Adrenal gland (tissue), 9 donors: ENCODE measurements at regions not wholly inside any gene's neighbourhood (a gene's known extent, or its start where the extent isn't known, plus 50 kb on each side); places are given as distances from the start of the nearest gene placed in this dataset.

Experiments used
- DNase-seq, 7 donors: peaks; one replicate each; pipeline ENCODE4 v3.0.0-alpha.2; 2019 to 2020
- H3K27ac ChIP-seq, 5 donors: fragments of 200-600 bp; sonication (generic) in 4 of 5; 1 replicate in 3 of 5; 2 replicates in 2 of 5; pipeline versions ENCODE4 v1.5.1 to v1.8.0; 2016 to 2020; ENCODE audit warnings: mild to moderate bottlenecking in 1 of 5
- H3K27me3 ChIP-seq: fragments of 200-600 bp; 2 replicates; pipeline ENCODE4 v1.8.0; 2021
- H3K36me3 ChIP-seq, 2 donors: fragments of 200-600 bp; replicated peaks in 1 of 2; 1 replicate in 1 of 2; 2 replicates in 1 of 2; pipeline versions ENCODE4 v1.5.1 to v1.8.0; 2018 to 2022
- H3K4me1 ChIP-seq, 2 donors: fragments of 200-600 bp; replicated peaks in 1 of 2; 1 replicate in 1 of 2; 2 replicates in 1 of 2; pipeline versions ENCODE4 v1.5.1 to v1.8.0; 2018 to 2021
- H3K4me3 ChIP-seq, 4 donors: fragments of 200-600 bp; sonication (generic) in 3 of 4; one replicate each; pipeline ENCODE4 v1.5.1; 2016 to 2018
- H3K9me3 ChIP-seq, 3 donors: fragments of 200-600 bp; sonication (generic) in 1 of 3; replicated peaks in 1 of 3; 1 replicate in 2 of 3; 2 replicates in 1 of 3; pipeline versions ENCODE4 v1.5.1 to v1.8.0; 2016 to 2021
- POLR2A ChIP-seq, 2 donors: fragments of 450-650 bp; IDR thresholded peaks; one replicate each; pipeline ENCODE4 v1.6.1; 2017; ENCODE audit warnings: antibody characterized with exemption in 2 of 2, mild to moderate bottlenecking in 2 of 2, moderate library complexity in 1 of 2
- WGBS, 4 donors: extraction: QIAGEN DNeasy Blood & Tissue Kit in 2 of 4; methylation state at CpG; one replicate each; pipeline versions ENCODE4 v1.1.5 to v1.1.7; 2013 to 2017; 5-methylcytosine and 5-hydroxymethylcytosine counted together
- intact Hi-C, 2 donors: fragments of 100-400 bp; cut with DNase I; formaldehyde crosslinking; loops; one replicate each; pipeline versions ENCODE4 v1.14.1 to v1.15.0; 2022 to 2023
- TF ChIP-seq, protein P1 (sequence below), 6 experiments: fragments of 450-650 bp in 4 of 6; fragments of 200-600 bp in 2 of 6; sonication (generic) in 1 of 6; IDR thresholded peaks; 1 replicate in 5 of 6; 2 replicates in 1 of 6; pipeline versions ENCODE4 v1.5.1 to v1.8.0; 2016 to 2021; ENCODE audit warnings: antibody characterized with exemption in 6 of 6, mild to moderate bottlenecking in 2 of 6, moderate library complexity in 1 of 6
- donor health status: healthy with polysubstance abuse.
- donor health status: Bipolar disorder and iron deficiency.
- donor health status: DM: yes; HTN: yes; CAD: no.
- donor health status: DM: no; HTN: no; CAD: no.
- donor health status: DM: no; HTN: no; CAD: no.

DNA sequence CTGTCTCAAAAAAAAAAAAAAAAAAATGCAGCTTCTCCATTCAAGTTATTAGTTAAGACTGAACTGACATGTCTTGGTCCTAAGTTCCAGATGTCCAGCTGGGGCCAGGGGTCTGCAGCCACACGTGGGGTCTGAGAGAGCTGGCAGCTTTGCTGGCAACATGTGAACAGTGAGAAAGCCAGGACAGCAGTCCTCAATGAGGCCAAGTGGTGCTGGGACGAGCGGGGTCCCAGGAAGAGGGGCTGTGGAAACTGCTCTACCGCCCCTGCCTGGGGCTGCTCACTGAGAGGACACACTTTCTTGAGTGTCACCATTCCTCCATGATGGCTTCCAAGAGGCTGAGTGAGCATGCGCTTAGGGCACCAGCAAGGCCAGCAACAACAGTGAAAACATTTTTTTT is 100.7 kb upstream of the TAF1B start:
- no peak for TF ChIP-seq POLR2A (IDR thresholded peaks at IDR 0.05)
- TF ChIP-seq, protein P1, sequence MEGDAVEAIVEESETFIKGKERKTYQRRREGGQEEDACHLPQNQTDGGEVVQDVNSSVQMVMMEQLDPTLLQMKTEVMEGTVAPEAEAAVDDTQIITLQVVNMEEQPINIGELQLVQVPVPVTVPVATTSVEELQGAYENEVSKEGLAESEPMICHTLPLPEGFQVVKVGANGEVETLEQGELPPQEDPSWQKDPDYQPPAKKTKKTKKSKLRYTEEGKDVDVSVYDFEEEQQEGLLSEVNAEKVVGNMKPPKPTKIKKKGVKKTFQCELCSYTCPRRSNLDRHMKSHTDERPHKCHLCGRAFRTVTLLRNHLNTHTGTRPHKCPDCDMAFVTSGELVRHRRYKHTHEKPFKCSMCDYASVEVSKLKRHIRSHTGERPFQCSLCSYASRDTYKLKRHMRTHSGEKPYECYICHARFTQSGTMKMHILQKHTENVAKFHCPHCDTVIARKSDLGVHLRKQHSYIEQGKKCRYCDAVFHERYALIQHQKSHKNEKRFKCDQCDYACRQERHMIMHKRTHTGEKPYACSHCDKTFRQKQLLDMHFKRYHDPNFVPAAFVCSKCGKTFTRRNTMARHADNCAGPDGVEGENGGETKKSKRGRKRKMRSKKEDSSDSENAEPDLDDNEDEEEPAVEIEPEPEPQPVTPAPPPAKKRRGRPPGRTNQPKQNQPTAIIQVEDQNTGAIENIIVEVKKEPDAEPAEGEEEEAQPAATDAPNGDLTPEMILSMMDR (IDR thresholded peaks at IDR 0.05), result no peak
- DNase-seq, result no peak
- Histone ChIP-seq H3K27me3 (no peaks in the 10 kb centered on the region), H3K9me3 (no peaks in the 10 kb centered on the region), H3K4me1 (peaks cover 0 to 9% of the 10 kb centered on the region in 2 donors), H3K36me3 (no peaks in the 10 kb centered on the region), H3K4me3 (no peak overlapping the region), H3K27ac (no peak overlapping the region)
- intact Hi-C loops, result no loop called here
- WGBS, 4 donors, result 68 to 80% (median 76%) methylated on average over 4 to 5 of the region's 5 CpGs

DNA sequence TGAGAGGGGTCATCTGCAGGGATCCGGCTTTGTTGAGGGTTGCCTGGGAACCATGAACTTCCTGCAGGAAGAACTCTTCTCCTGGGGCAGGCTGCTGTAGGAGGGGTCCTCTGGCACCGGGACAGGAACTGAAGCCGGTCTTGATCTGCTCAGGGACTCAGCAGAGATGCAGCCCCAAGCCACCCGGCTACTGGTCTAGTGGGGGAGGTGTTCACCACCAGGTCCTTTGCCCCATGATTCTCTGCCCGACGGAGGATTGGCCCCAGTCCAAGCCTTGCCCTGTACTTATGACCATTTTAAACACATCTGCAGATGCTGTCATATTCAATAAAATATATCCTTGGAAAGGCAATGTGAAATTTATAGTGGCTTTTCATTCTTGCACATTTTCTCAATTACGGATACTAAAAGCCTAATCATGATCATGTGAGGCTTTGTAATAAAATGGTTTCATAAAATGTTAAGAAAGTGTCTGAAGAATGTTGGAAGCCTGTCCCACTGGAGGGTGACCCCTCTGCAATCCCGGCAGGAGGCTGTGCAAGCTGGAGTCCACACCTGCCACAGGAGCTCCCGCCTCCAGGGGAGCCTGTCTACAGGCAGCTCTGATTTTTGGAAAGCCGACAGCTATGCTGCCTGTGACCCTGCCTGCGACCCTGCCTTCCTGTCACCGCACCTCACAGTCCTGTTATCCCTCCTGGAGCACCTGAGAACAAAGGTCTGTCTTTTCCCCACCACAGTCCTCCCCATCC is 98.8 kb upstream of the TAF1B start:
- no peak for DNase-seq
- 67 to 77% (median 69%) methylated on average over 8 to 12 of the region's 12 CpGs for WGBS, 4 donors
- H3K4me1 ChIP-seq, result no peaks in the 10 kb centered on the region
- intact Hi-C loops, result no loop called here
- no peak for TF ChIP-seq POLR2A (IDR thresholded peaks at IDR 0.05)
- TF ChIP-seq, protein P1 (IDR thresholded peaks at IDR 0.05), result no peak
- H3K27ac ChIP-seq, result no peak overlapping the region
- H3K4me3 ChIP-seq, result no peak overlapping the region
- no peaks in the 10 kb centered on the region for H3K27me3 ChIP-seq
- H3K36me3 ChIP-seq, result no peaks in the 10 kb centered on the region
- no peaks in the 10 kb centered on the region for H3K9me3 ChIP-seq

DNA sequence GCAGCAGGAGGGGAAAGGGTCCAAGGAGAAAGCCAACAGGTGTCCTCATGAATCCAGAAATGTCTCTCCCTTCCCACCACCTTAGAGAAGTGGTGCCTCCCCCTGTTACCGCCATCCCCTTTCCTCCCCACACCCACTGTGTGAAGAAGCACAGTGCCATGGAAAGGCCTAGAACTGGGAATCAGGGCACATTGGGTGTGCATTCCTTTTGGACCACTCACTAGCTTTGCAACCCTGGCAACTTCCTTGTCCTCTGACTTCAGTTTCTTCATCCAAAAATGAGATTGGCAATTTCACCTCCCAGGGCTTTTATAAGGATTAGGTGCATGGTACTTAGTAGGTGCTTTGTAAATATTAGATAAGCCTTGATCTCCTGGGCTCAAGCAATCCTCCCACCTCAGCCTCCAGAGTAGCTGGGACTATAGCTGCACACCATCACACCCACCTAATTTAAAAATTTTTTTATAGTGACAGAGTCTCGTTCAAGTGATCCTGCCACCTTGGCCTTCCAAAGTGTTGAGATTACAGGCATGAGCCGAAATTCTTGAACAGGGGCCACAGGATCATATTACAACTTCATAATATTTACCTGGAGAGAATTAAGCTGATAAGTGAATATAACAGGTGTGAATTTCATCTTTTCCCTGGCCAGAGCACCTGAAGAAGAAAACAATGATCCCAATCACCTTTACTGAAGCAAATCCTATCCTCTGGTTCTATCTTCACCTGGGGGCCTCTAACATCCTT is 97.9 kb upstream of the TAF1B start:
- WGBS, 4 donors, result 54 to 80% (median 67%) methylated on average over 3 of the region's 3 CpGs
- no peaks in the 10 kb centered on the region for H3K27me3 ChIP-seq
- intact Hi-C loops, result no loop called here
- H3K4me3 ChIP-seq, result no peak overlapping the region
- H3K27ac ChIP-seq, result no peak overlapping the region
- DNase-seq, result no peak
- no peaks in the 10 kb centered on the region for H3K9me3 ChIP-seq
- no peak for TF ChIP-seq POLR2A (IDR thresholded peaks at IDR 0.05)
- TF ChIP-seq, protein P1 (IDR thresholded peaks at IDR 0.05), result no peak
- no peaks in the 10 kb centered on the region for H3K36me3 ChIP-seq
- no peaks in the 10 kb centered on the region for H3K4me1 ChIP-seq

DNA sequence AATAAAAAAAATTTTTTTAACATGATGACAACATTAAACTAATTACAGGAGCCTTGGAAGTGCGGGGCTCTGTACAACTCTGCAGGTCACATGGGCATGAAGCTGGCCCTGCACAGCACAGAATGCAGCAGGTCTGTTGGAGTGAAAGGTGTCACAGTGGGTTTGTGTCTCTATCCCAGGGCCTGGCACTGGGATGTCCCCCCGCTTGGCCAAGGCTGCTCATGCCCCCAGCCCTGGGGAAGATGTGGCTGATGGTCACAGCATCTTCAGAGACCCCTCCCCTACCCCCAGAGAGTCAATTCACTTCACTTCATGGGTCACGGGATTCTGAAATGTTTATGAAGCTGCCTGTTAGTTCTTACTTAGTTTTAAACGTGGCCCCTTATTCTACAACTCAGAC is 95.9 kb upstream of the TAF1B start:
- no peak overlapping the region for H3K27ac ChIP-seq
- TF ChIP-seq, protein P1 (IDR thresholded peaks at IDR 0.05), result no peak
- TF ChIP-seq POLR2A (IDR thresholded peaks at IDR 0.05), result no peak
- 86 to 96% (median 90%) methylated on average over 4 of the region's 4 CpGs for WGBS, 4 donors
- no peaks in the 10 kb centered on the region for H3K36me3 ChIP-seq
- no peak overlapping the region for H3K4me3 ChIP-seq
- intact Hi-C loops, result no loop called here
- no peak for DNase-seq
- H3K4me1 ChIP-seq, result no peaks in the 10 kb centered on the region
- H3K9me3 ChIP-seq, result no peaks in the 10 kb centered on the region
- no peaks in the 10 kb centered on the region for H3K27me3 ChIP-seq
